HG03066 (cell line): ENCODE measurements at regions not wholly inside any gene's neighbourhood (a gene's known extent, or its start where the extent isn't known, plus 50 kb on each side); places are given as distances from the start of the nearest gene placed in this dataset.

Source experiments
- ATAC-seq: cut with Tn5 transposase; IDR thresholded peaks from one replicate; pipeline ENCODE4 v1.9.1; 2021; ENCODE audit warnings: low read depth; ENCODE audit not compliant: unreplicated experiment

- no peak for ATAC-seq
Measured at GRCh38 chr2:226655871-226656270, 143.7 kb downstream of the IRS1 start.

GRCh38 chr2:226652983-226653765 is 146.4 kb downstream of the IRS1 start:
- no peak for ATAC-seq

- peak; percentile 43 for ATAC-seq
Measured at GRCh38 chr2:226652369-226652768, 147.3 kb downstream of the IRS1 start.

GRCh38 chr2:226649871-226650660 is 149.6 kb downstream of the IRS1 start:
- ATAC-seq, result peak; percentile 74

GRCh38 chr2:226649201-226649600 is 150.4 kb downstream of the IRS1 start:
- no peak for ATAC-seq

GRCh38 chr2:226647621-226648518 is 151.8 kb downstream of the IRS1 start:
- ATAC-seq, result no peak

- ATAC-seq, result no peak
Measured at GRCh38 chr2:226644399-226644865, 155.2 kb downstream of the IRS1 start.

GRCh38 chr2:226643946-226644282 is 155.7 kb downstream of the IRS1 start:
- ATAC-seq, result no peak

- no peak for ATAC-seq
Measured at GRCh38 chr2:226643030-226643945, 156.3 kb downstream of the IRS1 start.

- no peak for ATAC-seq
Measured at GRCh38 chr2:226641008-226641407, 158.6 kb downstream of the IRS1 start.

- ATAC-seq, result no peak
Measured at GRCh38 chr2:226640501-226640900, 159.1 kb downstream of the IRS1 start.

- no peak for ATAC-seq
Measured at GRCh38 chr2:226639550-226639949, 160.1 kb downstream of the IRS1 start.

- no peak for ATAC-seq
Measured at GRCh38 chr2:226638576-226638975, 161.0 kb downstream of the IRS1 start.

GRCh38 chr2:226637383-226637782 is 162.2 kb downstream of the IRS1 start:
- ATAC-seq, result no peak

GRCh38 chr2:226636586-226636985 is 163.0 kb downstream of the IRS1 start:
- no peak for ATAC-seq

GRCh38 chr2:226634943-226635604 is 164.5 kb downstream of the IRS1 start:
- no peak for ATAC-seq

GRCh38 chr2:226631671-226632070 is 167.9 kb downstream of the IRS1 start:
- no peak for ATAC-seq

GRCh38 chr2:226631187-226631586 is 168.4 kb downstream of the IRS1 start:
- no peak for ATAC-seq

GRCh38 chr2:226625946-226626345 is 173.7 kb downstream of the IRS1 start:
- no peak for ATAC-seq
